ENCODE measurements at regions not wholly inside any gene's neighbourhood (a gene's known extent, or its start where the extent isn't known, plus 50 kb on each side); places are given as distances from the start of the nearest gene placed in this dataset.

GRCh38 chr22:27350306-27350705 is 451.2 kb downstream of the MN1 start:
- ChIA-PET POLR2A (no interaction called here), CTCF (interaction anchor here (0.8 kb wide), 1 partner anchor 36 kb away, joined by 5 read pairs; no protein-coding TSS in a partner anchor)
- Mint-ChIP-seq H3K27me3 (ENCODE audit: insufficient read depth, unreplicated experiment) (peaks cover 16% of the 10 kb centered on the region), H3K27ac (ENCODE audit: low read depth, unreplicated experiment) (no peak overlapping the region), H3K4me3 (ENCODE audit: unreplicated experiment) (no peak overlapping the region), H3K36me3 (ENCODE audit: insufficient read depth, unreplicated experiment) (no peaks in the 10 kb centered on the region), H3K4me1 (ENCODE audit: insufficient read depth, unreplicated experiment) (peaks cover 15% of the 10 kb centered on the region), H3K9me3 (ENCODE audit: unreplicated experiment) (no peaks in the 10 kb centered on the region)
- no peak for DNase-seq (ENCODE audit: unreplicated experiment)
- intact Hi-C loops (cut with micrococcal nuclease): no loop called here
- TF ChIP-seq CTCF (IDR thresholded peaks at IDR 0.05; ENCODE audit: unreplicated experiment): no peak
- BruUV-seq (replicated peaks): no TSS peak

GRCh38 chr22:27352426-27352825 is 449.1 kb downstream of the MN1 start:
- Mint-ChIP-seq H3K27ac (ENCODE audit: low read depth, unreplicated experiment) (no peak overlapping the region), H3K4me1 (ENCODE audit: insufficient read depth, unreplicated experiment) (peaks cover 15% of the 10 kb centered on the region), H3K4me3 (ENCODE audit: unreplicated experiment) (no peak overlapping the region), H3K36me3 (ENCODE audit: insufficient read depth, unreplicated experiment) (no peaks in the 10 kb centered on the region), H3K9me3 (ENCODE audit: unreplicated experiment) (peaks cover 10% of the 10 kb centered on the region), H3K27me3 (ENCODE audit: insufficient read depth, unreplicated experiment) (peaks cover 16% of the 10 kb centered on the region)
- BruUV-seq (replicated peaks): no TSS peak
- ChIA-PET CTCF (no interaction called here), POLR2A (no interaction called here)
- DNase-seq (ENCODE audit: unreplicated experiment): no peak
- intact Hi-C loops (cut with micrococcal nuclease): no loop called here
- TF ChIP-seq CTCF (IDR thresholded peaks at IDR 0.05; ENCODE audit: unreplicated experiment): no peak

GRCh38 chr22:27358096-27358870 is 443.3 kb downstream of the MN1 start:
- intact Hi-C loops (cut with micrococcal nuclease): no loop called here
- POLR2A ChIA-PET: no interaction called here

GRCh38 chr22:27370269-27370668 is 431.3 kb downstream of the MN1 start:
- Mint-ChIP-seq H3K4me1 (ENCODE audit: insufficient read depth, unreplicated experiment) (no peaks in the 10 kb centered on the region), H3K27ac (ENCODE audit: low read depth, unreplicated experiment) (no peak overlapping the region), H3K36me3 (ENCODE audit: insufficient read depth, unreplicated experiment) (no peaks in the 10 kb centered on the region), H3K4me3 (ENCODE audit: unreplicated experiment) (no peak overlapping the region), H3K9me3 (ENCODE audit: unreplicated experiment) (peaks cover 8% of the 10 kb centered on the region), H3K27me3 (ENCODE audit: insufficient read depth, unreplicated experiment) (peaks cover 52% of the 10 kb centered on the region)
- ChIA-PET POLR2A (no interaction called here), CTCF (no interaction called here)
- peak; percentile 9 for DNase-seq (ENCODE audit: unreplicated experiment)
- no peak for TF ChIP-seq CTCF (IDR thresholded peaks at IDR 0.05; ENCODE audit: unreplicated experiment)
- intact Hi-C loops (cut with micrococcal nuclease): no loop called here
- no TSS peak for BruUV-seq (replicated peaks)

More at GRCh38 chr22:27358096-27358870, 443.3 kb downstream of the MN1 start:
- no peak for DNase-seq (ENCODE audit: unreplicated experiment)
- no TSS peak for BruUV-seq (replicated peaks)
- H3K4me3 Mint-ChIP-seq (ENCODE audit: unreplicated experiment): no peak overlapping the region
- H3K36me3 Mint-ChIP-seq (ENCODE audit: insufficient read depth, unreplicated experiment): no peaks in the 10 kb centered on the region
- H3K27ac Mint-ChIP-seq (ENCODE audit: low read depth, unreplicated experiment): no peak overlapping the region
- no peaks in the 10 kb centered on the region for H3K4me1 Mint-ChIP-seq (ENCODE audit: insufficient read depth, unreplicated experiment)
- H3K27me3 Mint-ChIP-seq (ENCODE audit: insufficient read depth, unreplicated experiment): peaks cover 25% of the 10 kb centered on the region
- no peak for TF ChIP-seq CTCF (IDR thresholded peaks at IDR 0.05; ENCODE audit: unreplicated experiment)
- CTCF ChIA-PET: no interaction called here
- H3K9me3 Mint-ChIP-seq (ENCODE audit: unreplicated experiment): peaks cover 13% of the 10 kb centered on the region
